K562 (cell line): ENCODE measurements at regions not wholly inside any gene's neighbourhood (a gene's known extent, or its start where the extent isn't known, plus 50 kb on each side); places are given as distances from the start of the nearest gene placed in this dataset.
A peak's percentile ranks its signal among the peaks of the same experiment; 100 is the strongest.

Experiments used
- ATAC-seq: fragments of 200-7000 bp; cut with Tn5 transposase; 3 replicates; pipeline ENCODE4 v1.9.1; 2020; ENCODE audit warnings: moderate library complexity
- BruUV-seq: library from RNA; stranded (reverse); fragments of 400-500 nt; replicated peaks from 2 replicates; lab custom pipeline; 2021; lab: Mats Ljungman, UMichigan
- CTCF ChIA-PET: fragments of 300-600 bp; formaldehyde crosslinking; extraction: SDS; loops from one replicate; lab custom pipeline; 2021; ENCODE audit warnings: low intra/inter-chr PET ratio; lab: Yijun Ruan, JAX
- POLR2A ChIA-PET: fragments of 300-600, 350-650 bp; sonication (Branson Sonifier 250); formaldehyde crosslinking; extraction: SDS; loops from one replicate; lab custom pipeline; 2021; ENCODE audit warnings: antibody characterized with exemption, inconsistent platforms; lab: Yijun Ruan, JAX
- DNase-seq, 4 experiments: peaks; one replicate each; pipeline versions ENCODE4 v3.0.0 to v3.0.0-alpha.2; 2011 to 2018; ENCODE audit warnings: low spot score in 3 of 4, mixed read lengths in 3 of 4; ENCODE audit errors: extremely low read depth in 1 of 4
- FAIRE-seq: peaks from 2 replicates; lab custom pipeline; 2011; peaks lifted over from hg19 to GRCh38; lab: Jason Lieb, UNC
- H2AFZ ChIP-seq: 2 replicates; pipeline ENCODE4 v1.6.0; 2011; ENCODE audit warnings: low read depth, low read length, control low read depth, inconsistent platforms
- H3K27ac ChIP-seq: fragments of 200-600 bp; 3 replicates; pipeline ENCODE4 v1.8.0; 2011; ENCODE audit warnings: low read depth, mild to moderate bottlenecking, control low read depth, inconsistent platforms, low read length, moderate library complexity, mixed read lengths; ENCODE audit errors: extremely low read depth
- H3K27me3 ChIP-seq, 2 experiments: fragments of 300-600 bp in 1 of 2; 2 replicates in 1 of 2; 3 replicates in 1 of 2; pipeline versions ENCODE4 v1.6.0 to v1.8.0; 2011; ENCODE audit warnings: inconsistent platforms in 2 of 2, low read length in 2 of 2, mild to moderate bottlenecking in 1 of 2, mixed read lengths in 1 of 2, moderate library complexity in 1 of 2; ENCODE audit not compliant: control insufficient read depth in 2 of 2, insufficient read depth in 2 of 2
- H3K36me3 ChIP-seq: fragments of 300-600 bp; 3 replicates; pipeline ENCODE4 v1.8.0; 2011; ENCODE audit warnings: mild to moderate bottlenecking, low read length, inconsistent platforms; ENCODE audit not compliant: control insufficient read depth, insufficient read depth
- H3K4me1 ChIP-seq, 2 experiments: fragments of 200-600 bp in 1 of 2; replicated peaks in 1 of 2; 2 replicates in 1 of 2; 3 replicates in 1 of 2; pipeline versions ENCODE4 v1.5.1 to v1.8.0; 2011; ENCODE audit warnings: inconsistent platforms in 2 of 2, low read length in 2 of 2, mild to moderate bottlenecking in 1 of 2, mixed read lengths in 1 of 2, moderate library complexity in 1 of 2; ENCODE audit not compliant: control insufficient read depth in 2 of 2, insufficient read depth in 2 of 2
- H3K4me2 ChIP-seq: 2 replicates; pipeline ENCODE4 v1.6.1; 2011; ENCODE audit warnings: low read length, control low read depth, inconsistent platforms, mixed read lengths; ENCODE audit not compliant: insufficient read depth
- H3K4me3 ChIP-seq: fragments of 200-600 bp; sonication (generic), shearing (Covaris generic); 2 replicates; pipeline ENCODE4 v1.5.1; 2016; ENCODE audit warnings: control low read depth, inconsistent platforms
- H3K79me2 ChIP-seq: fragments of 200-600 bp; 3 replicates; pipeline ENCODE4 v1.8.0; 2011; ENCODE audit warnings: low read length, inconsistent platforms; ENCODE audit not compliant: control insufficient read depth, insufficient read depth
- H3K9ac ChIP-seq, 2 experiments: 2 replicates each; pipeline versions ENCODE4 v1.6.0 to v1.6.1; 2011; ENCODE audit warnings: low read depth in 2 of 2, low read length in 2 of 2, control low read depth in 1 of 2, inconsistent platforms in 1 of 2, mild to moderate bottlenecking in 1 of 2, mixed read lengths in 1 of 2; ENCODE audit not compliant: insufficient read depth in 1 of 2
- H3K9me1 ChIP-seq: one replicate; pipeline ENCODE4 v1.6.0; 2011; ENCODE audit warnings: inconsistent platforms, mild to moderate bottlenecking, low read length, moderate library complexity; ENCODE audit not compliant: control insufficient read depth, insufficient read depth
- H3K9me3 ChIP-seq: replicated peaks from 2 replicates; pipeline ENCODE4 v1.5.1; 2011; ENCODE audit warnings: low read depth, low read length, inconsistent platforms; ENCODE audit not compliant: control insufficient read depth, insufficient read depth
- H4K20me1 ChIP-seq: replicated peaks from 2 replicates; pipeline ENCODE4 v1.6.1; 2011; ENCODE audit warnings: low read length, inconsistent platforms, mixed read lengths; ENCODE audit not compliant: control insufficient read depth, insufficient read depth
- CBX1 ChIP-seq: sonication (generic); IDR thresholded peaks from 2 replicates; pipeline ENCODE4 v1.6.1; 2016; ENCODE audit warnings: antibody characterized with exemption, low read depth, mild to moderate bottlenecking
- EWSR1 ChIP-seq: fragments of 450-650 bp; IDR thresholded peaks from 2 replicates; pipeline ENCODE4 v1.6.1; 2018; ENCODE audit warnings: borderline replicate concordance, mild to moderate bottlenecking, low read depth, moderate library complexity; ENCODE audit not compliant: partially characterized antibody
- HLTF ChIP-seq: fragments of 450-650 bp; IDR thresholded peaks from 2 replicates; pipeline ENCODE4 v1.6.1; 2016
- KHSRP ChIP-seq: fragments of 450-650 bp; IDR thresholded peaks from 2 replicates; pipeline ENCODE4 v1.6.1; 2017
- RB1 ChIP-seq: fragments of 450-650 bp; IDR thresholded peaks from 2 replicates; pipeline ENCODE4 v1.6.1; 2017; ENCODE audit warnings: low read depth, mild to moderate bottlenecking
- RFX5 ChIP-seq: IDR thresholded peaks from 2 replicates; pipeline ENCODE4 v1.6.1; 2011; ENCODE audit warnings: low read depth, mild to moderate bottlenecking, improper control_type of control experiment, low read length
- THRAP3 ChIP-seq: fragments of 450-650 bp; IDR thresholded peaks from 2 replicates; pipeline ENCODE4 v1.6.1; 2016; ENCODE audit warnings: mild to moderate bottlenecking, inconsistent platforms, borderline replicate concordance
- TRIM24 ChIP-seq, 2 experiments: fragments of 450-650 bp; IDR thresholded peaks; 2 replicates each; pipeline ENCODE4 v1.6.1; 2016
- TRIM28 ChIP-seq: fragments of 450-650 bp; IDR thresholded peaks from 2 replicates; pipeline ENCODE4 v1.6.1; 2017
- ZNF174 ChIP-seq: fragments of 250-450 bp; sonication (Bioruptor Pico); IDR thresholded peaks from 2 replicates; pipeline ENCODE4 v1.4.0; 2020; ENCODE audit warnings: mild to moderate bottlenecking
- WGBS: fragments of 100-300 bp; shearing (Covaris generic); methylation state at CpG from one replicate; pipeline ENCODE4 v1.1.6; 2016; ENCODE audit warnings: low coverage, mixed read lengths; ENCODE audit not compliant: insufficient coverage; ENCODE audit errors: missing lambda C conversion rate; 5-methylcytosine and 5-hydroxymethylcytosine counted together
- in situ Hi-C: fragments of 300-500 bp; cut with MboI; formaldehyde crosslinking; loops from 4 replicates; pipeline ENCODE4 v1.15.0; 2018; ENCODE audit warnings: inconsistent platforms, mixed read lengths
- intact Hi-C: fragments of 100-400 bp; cut with micrococcal nuclease; formaldehyde crosslinking; loops from 2 replicates; pipeline ENCODE4 v1.14.2; 2022
- TF ChIP-seq, protein P1 (sequence below): fragments of 250-450 bp; sonication (Bioruptor Pico); IDR thresholded peaks from 2 replicates; pipeline ENCODE4 v1.5.0; 2021; ENCODE audit warnings: mild to moderate bottlenecking, moderate library complexity
- TF ChIP-seq, protein P2 (sequence below): fragments of 450-650 bp; formaldehyde crosslinking; IDR thresholded peaks from 2 replicates; pipeline ENCODE4 v1.4.0; 2020; ENCODE audit warnings: mild to moderate bottlenecking, moderate library complexity
- TF ChIP-seq, protein P3 (sequence below): fragments of 250-450 bp; sonication (Bioruptor Pico); IDR thresholded peaks from 2 replicates; pipeline ENCODE4 v1.8.0; 2021; ENCODE audit warnings: borderline replicate concordance, mild to moderate bottlenecking, moderate library complexity; ENCODE audit not compliant: poor library complexity, severe bottlenecking
- TF ChIP-seq, protein P4 (sequence below), 3 experiments: fragments of 200-800 bp in 1 of 3; fragments of 250-450 bp in 1 of 3; fragments of 450-650 bp in 1 of 3; sonication (Bioruptor Pico) in 1 of 3; sonication (Bioruptor generic) in 1 of 3; formaldehyde crosslinking in 1 of 3; IDR thresholded peaks; 2 replicates each; pipeline versions ENCODE4 v1.6.1 to v1.8.0; 2016 to 2022; ENCODE audit warnings: mild to moderate bottlenecking in 2 of 3, missing genetic modification characterization in 2 of 3, missing compliant biosample characterization in 1 of 3, moderate library complexity in 1 of 3

DNA sequence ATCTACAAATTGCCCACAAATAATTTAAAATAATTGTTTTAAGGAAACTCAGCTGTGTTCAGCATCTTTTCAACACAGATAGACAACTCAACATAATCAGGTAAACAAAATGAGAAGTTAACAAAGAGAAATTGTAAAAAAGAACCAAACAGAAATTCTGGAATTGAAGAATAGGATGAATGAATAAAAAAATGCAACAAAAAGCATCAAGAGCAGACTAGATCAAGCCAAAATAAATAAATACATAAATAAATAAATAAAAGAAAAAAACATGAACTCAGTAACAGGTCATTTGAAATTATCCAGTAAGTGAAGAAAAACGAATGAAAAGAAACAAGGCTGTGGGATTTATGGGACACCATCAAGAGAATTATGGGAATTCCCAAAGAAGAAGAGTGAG, 94.0 kb upstream of the CDK6 start:
- Histone ChIP-seq H3K4me3 (no peak overlapping the region), H3K9me3 (peaks cover 14% of the 10 kb centered on the region), H3K27me3 (no peaks in the 10 kb centered on the region), H3K9ac (no peak overlapping the region), H3K27ac (no peak overlapping the region), H3K79me2 (no peaks in the 10 kb centered on the region), H2AFZ (no peak overlapping the region), H3K4me1 (no peaks in the 10 kb centered on the region), H3K9me1 (no peaks in the 10 kb centered on the region), H3K36me3 (no peaks in the 10 kb centered on the region), H4K20me1 (no peaks in the 10 kb centered on the region), H3K4me2 (no peak overlapping the region)
- no TSS peak for BruUV-seq
- ATAC-seq (no peak), DNase-seq (no peak), FAIRE-seq (no peak)
- intact Hi-C loops = no loop called here
- in situ Hi-C loops = no loop called here
- WGBS = 6% methylated on average over 1 of the region's 1 CpG
- POLR2A ChIA-PET = no interaction called here
- CTCF ChIA-PET = no interaction called here
- TF ChIP-seq THRAP3 = no peak
- TF ChIP-seq ZNF174 (CRISPR knock-in tag) = no peak
- TF ChIP-seq, protein P1, sequence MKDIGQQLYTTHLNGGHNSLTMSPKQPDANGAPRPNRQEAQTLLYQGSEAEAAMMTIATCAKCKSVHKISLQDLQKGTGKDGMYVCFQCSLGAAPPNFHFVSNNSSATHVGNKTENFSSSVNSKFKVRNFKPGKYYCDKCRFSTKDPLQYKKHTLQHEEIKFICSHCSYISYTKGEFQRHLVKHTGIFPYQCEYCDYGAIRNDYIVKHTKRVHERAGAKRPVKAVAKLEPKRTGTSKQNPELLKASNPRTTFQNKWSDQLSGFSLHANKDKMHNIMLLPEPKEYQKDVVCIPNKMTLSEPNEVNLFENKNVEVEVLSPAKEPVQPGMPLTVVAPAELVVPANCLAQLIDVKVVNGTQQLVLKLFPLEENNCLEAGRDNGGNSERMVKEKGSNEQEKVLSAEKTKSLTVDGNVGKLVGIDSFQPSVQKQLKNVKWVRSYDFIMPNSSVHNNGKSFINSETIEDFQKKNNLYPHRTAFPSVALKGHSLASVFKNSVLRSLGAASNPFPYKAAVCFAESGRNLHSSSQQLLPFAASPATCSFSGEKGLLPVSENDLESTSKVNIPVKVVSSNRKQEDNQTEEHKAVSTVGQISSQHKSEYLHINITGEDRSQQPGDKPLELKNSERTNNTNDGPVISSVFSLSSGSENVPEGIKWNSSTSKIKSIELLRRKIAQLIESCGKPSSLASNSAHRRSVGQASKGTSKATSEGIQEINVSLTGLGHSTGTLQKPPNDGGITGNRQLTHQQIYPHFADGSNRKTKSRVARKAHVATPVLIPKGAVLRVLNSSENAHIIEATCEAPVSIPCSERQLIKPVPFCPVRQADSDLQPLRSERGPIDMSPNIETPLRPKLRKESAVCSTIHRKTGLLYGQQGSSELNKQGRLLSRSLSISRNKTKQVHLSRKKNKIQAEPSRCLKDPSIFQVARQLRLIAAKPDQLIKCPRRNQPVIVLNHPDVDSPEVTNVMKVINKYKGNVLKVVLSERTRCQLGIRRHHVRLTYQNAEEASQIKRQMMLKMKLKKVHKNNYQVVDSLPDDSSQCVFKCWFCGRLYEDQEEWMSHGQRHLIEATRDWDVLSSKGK = no peak
- TF ChIP-seq, protein P2, sequence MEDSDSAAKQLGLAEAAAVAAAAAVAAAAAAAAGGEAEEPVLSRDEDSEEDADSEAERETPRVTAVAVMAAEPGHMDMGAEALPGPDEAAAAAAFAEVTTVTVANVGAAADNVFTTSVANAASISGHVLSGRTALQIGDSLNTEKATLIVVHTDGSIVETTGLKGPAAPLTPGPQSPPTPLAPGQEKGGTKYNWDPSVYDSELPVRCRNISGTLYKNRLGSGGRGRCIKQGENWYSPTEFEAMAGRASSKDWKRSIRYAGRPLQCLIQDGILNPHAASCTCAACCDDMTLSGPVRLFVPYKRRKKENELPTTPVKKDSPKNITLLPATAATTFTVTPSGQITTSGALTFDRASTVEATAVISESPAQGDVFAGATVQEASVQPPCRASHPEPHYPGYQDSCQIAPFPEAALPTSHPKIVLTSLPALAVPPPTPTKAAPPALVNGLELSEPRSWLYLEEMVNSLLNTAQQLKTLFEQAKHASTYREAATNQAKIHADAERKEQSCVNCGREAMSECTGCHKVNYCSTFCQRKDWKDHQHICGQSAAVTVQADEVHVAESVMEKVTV = no peak
- TF ChIP-seq, protein P3, sequence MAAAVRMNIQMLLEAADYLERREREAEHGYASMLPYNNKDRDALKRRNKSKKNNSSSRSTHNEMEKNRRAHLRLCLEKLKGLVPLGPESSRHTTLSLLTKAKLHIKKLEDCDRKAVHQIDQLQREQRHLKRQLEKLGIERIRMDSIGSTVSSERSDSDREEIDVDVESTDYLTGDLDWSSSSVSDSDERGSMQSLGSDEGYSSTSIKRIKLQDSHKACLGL (CRISPR knock-in tag) = no peak
- TF ChIP-seq TRIM28 = peak; percentile 64; the same call in 1 of the 2 replicates
- peak; percentile 59; the same call in 1 of the 2 replicates for TF ChIP-seq HLTF
- no peak for TF ChIP-seq EWSR1
- TF ChIP-seq, protein P4, sequence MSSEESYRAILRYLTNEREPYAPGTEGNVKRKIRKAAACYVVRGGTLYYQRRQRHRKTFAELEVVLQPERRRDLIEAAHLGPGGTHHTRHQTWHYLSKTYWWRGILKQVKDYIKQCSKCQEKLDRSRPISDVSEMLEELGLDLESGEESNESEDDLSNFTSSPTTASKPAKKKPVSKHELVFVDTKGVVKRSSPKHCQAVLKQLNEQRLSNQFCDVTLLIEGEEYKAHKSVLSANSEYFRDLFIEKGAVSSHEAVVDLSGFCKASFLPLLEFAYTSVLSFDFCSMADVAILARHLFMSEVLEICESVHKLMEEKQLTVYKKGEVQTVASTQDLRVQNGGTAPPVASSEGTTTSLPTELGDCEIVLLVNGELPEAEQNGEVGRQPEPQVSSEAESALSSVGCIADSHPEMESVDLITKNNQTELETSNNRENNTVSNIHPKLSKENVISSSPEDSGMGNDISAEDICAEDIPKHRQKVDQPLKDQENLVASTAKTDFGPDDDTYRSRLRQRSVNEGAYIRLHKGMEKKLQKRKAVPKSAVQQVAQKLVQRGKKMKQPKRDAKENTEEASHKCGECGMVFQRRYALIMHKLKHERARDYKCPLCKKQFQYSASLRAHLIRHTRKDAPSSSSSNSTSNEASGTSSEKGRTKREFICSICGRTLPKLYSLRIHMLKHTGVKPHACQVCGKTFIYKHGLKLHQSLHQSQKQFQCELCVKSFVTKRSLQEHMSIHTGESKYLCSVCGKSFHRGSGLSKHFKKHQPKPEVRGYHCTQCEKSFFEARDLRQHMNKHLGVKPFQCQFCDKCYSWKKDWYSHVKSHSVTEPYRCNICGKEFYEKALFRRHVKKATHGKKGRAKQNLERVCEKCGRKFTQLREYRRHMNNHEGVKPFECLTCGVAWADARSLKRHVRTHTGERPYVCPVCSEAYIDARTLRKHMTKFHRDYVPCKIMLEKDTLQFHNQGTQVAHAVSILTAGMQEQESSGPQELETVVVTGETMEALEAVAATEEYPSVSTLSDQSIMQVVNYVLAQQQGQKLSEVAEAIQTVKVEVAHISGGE (CRISPR knock-in tag; IDR thresholded peaks at IDR 0.05) = no peak
- TF ChIP-seq TRIM24 (IDR thresholded peaks at IDR 0.05) = peak in 1 of 2 experiments; percentile 53; a peak in 1 of 4 replicates
- no peak for TF ChIP-seq RB1
- no peak for TF ChIP-seq KHSRP
- TF ChIP-seq CBX1 = no peak
- no peak for TF ChIP-seq RFX5
